GM18507 (cell line): ENCODE measurements at regions not wholly inside any gene's neighbourhood (a gene's known extent, or its start where the extent isn't known, plus 50 kb on each side); places are given as distances from the start of the nearest gene placed in this dataset.

Source experiments
- DNase-seq: peaks from one replicate; pipeline ENCODE4 v3.0.0; 2011; ENCODE audit warnings: low read depth; ENCODE audit not compliant: insufficient read length; ENCODE audit errors: extremely low spot score
- FAIRE-seq: peaks from 2 replicates; lab custom pipeline; 2011; peaks lifted over from hg19 to GRCh38; lab: Jason Lieb, UNC

- FAIRE-seq = no peak
- no peak for DNase-seq
Measured at GRCh38 chr22:48379371-48379770, 1448.3 kb downstream of the BRD1 start.

GRCh38 chr22:48378673-48379072, 1449.0 kb downstream of the BRD1 start:
- FAIRE-seq (no peak), DNase-seq (no peak)

GRCh38 chr22:48376936-48377712, 1450.5 kb downstream of the BRD1 start:
- DNase-seq (no peak), FAIRE-seq (no peak)

- FAIRE-seq (no peak), DNase-seq (no peak)
Measured at GRCh38 chr22:48376428-48376827, 1451.2 kb downstream of the BRD1 start.

GRCh38 chr22:48373626-48374173, 1454.0 kb downstream of the BRD1 start:
- FAIRE-seq = no peak
- no peak for DNase-seq

GRCh38 chr22:48372390-48372789, 1455.3 kb downstream of the BRD1 start:
- DNase-seq = no peak
- FAIRE-seq = no peak

GRCh38 chr22:48371391-48371790, 1456.3 kb downstream of the BRD1 start:
- DNase-seq (no peak), FAIRE-seq (no peak)

- no peak for DNase-seq
- no peak for FAIRE-seq
Measured at GRCh38 chr22:48370508-48371325, 1457.0 kb downstream of the BRD1 start.

GRCh38 chr22:48369789-48370507, 1457.7 kb downstream of the BRD1 start:
- no peak for FAIRE-seq
- DNase-seq = no peak

GRCh38 chr22:48368975-48369525, 1458.6 kb downstream of the BRD1 start:
- DNase-seq (no peak), FAIRE-seq (no peak)

- FAIRE-seq = no peak
- DNase-seq = no peak
Measured at GRCh38 chr22:48367731-48368130, 1459.9 kb downstream of the BRD1 start.

GRCh38 chr22:48366591-48366990, 1461.1 kb downstream of the BRD1 start:
- FAIRE-seq = no peak
- no peak for DNase-seq

GRCh38 chr22:48366056-48366455, 1461.6 kb downstream of the BRD1 start:
- FAIRE-seq = no peak
- no peak for DNase-seq

GRCh38 chr22:48365386-48365785, 1462.3 kb downstream of the BRD1 start:
- FAIRE-seq = no peak
- DNase-seq = no peak

GRCh38 chr22:48362721-48363404, 1464.8 kb downstream of the BRD1 start:
- FAIRE-seq (no peak), DNase-seq (no peak)

GRCh38 chr22:48361099-48361639, 1466.5 kb downstream of the BRD1 start:
- FAIRE-seq = no peak

GRCh38 chr22:48359613-48359965, 1468.1 kb downstream of the BRD1 start:
- FAIRE-seq = no peak

More at GRCh38 chr22:48361099-48361639, 1466.5 kb downstream of the BRD1 start:
- no peak for DNase-seq

GRCh38 chr22:48358886-48359612, 1468.6 kb downstream of the BRD1 start:
- DNase-seq = no peak
- FAIRE-seq = no peak

More at GRCh38 chr22:48359613-48359965, 1468.1 kb downstream of the BRD1 start:
- DNase-seq = no peak
